ENCODE measurements at regions not wholly inside any gene's neighbourhood (a gene's known extent, or its start where the extent isn't known, plus 50 kb on each side); places are given as distances from the start of the nearest gene placed in this dataset.

GRCh38 chr6:25083784-25084507 lies 148.2 kb upstream of the RIPOR2 start (continued):
- TF ChIP-seq AHDC1 (CRISPR knock-in tag; IDR thresholded peaks at IDR 0.05; ENCODE audit: borderline replicate concordance) (peak; percentile 99), ZNF331 (CRISPR knock-in tag; IDR thresholded peaks at IDR 0.05) (peak; percentile 73; the same call in 1 of the 2 replicates), DMAP1 (CRISPR knock-in tag; IDR thresholded peaks at IDR 0.05) (no peak), TBL1XR1 (IDR thresholded peaks at IDR 0.05; ENCODE audit: borderline replicate concordance, low read length, partially characterized antibody) (peak; percentile 81), HES4 (CRISPR knock-in tag; IDR thresholded peaks at IDR 0.05; ENCODE audit: borderline replicate concordance) (0 out of 2 replicates have a peak, but pooled peaks have one; percentile 22), PAX8 (CRISPR knock-in tag; IDR thresholded peaks at IDR 0.05; ENCODE audit: borderline replicate concordance) (no peak), SP4 (CRISPR knock-in tag; IDR thresholded peaks at IDR 0.05) (peak; percentile 62; the same call in 1 of the 2 replicates), MIER3 (CRISPR knock-in tag; IDR thresholded peaks at IDR 0.05; ENCODE audit: borderline replicate concordance) (peak; percentile 72; the same call in 1 of the 2 replicates), SUZ12 (IDR thresholded peaks at IDR 0.05; ENCODE audit: low read depth, low read length) (no peak), KMT2B (CRISPR knock-in tag; IDR thresholded peaks at IDR 0.05) (peak; percentile 42; the same call in 1 of the 2 replicates), AKAP8 (CRISPR knock-in tag; IDR thresholded peaks at IDR 0.05) (peak; percentile 56; the same call in 1 of the 2 replicates), CREM (IDR thresholded peaks at IDR 0.05) (peak; percentile 74), CREM (CRISPR knock-in tag; IDR thresholded peaks at IDR 0.05) (no peak), ELF1 (CRISPR knock-in tag; IDR thresholded peaks at IDR 0.05) (no peak), NR2F2 (IDR thresholded peaks at IDR 0.05; ENCODE audit: borderline replicate concordance, low read depth) (peak; percentile 88), PITX1 (CRISPR knock-in tag; IDR thresholded peaks at IDR 0.05) (peak; percentile 95), TCF12 (IDR thresholded peaks at IDR 0.05) (no peak), TCF12 (CRISPR knock-in tag; IDR thresholded peaks at IDR 0.05) (no peak), IRF2 (CRISPR knock-in tag; IDR thresholded peaks at IDR 0.05) (peak; percentile 89; the same call in 1 of the 2 replicates), ZNF503 (CRISPR knock-in tag; IDR thresholded peaks at IDR 0.05) (peak; percentile 83), ZBTB20 (CRISPR knock-in tag; IDR thresholded peaks at IDR 0.05; ENCODE audit: borderline replicate concordance, low read depth) (peak; percentile 67; the same call in 1 of the 2 replicates), ZNF670 (CRISPR knock-in tag; IDR thresholded peaks at IDR 0.05; ENCODE audit: borderline replicate concordance) (peak; percentile 92), NFKB2 (CRISPR knock-in tag; IDR thresholded peaks at IDR 0.05; ENCODE audit: borderline replicate concordance) (0 out of 2 replicates have a peak, but pooled peaks have one; percentile 24)
